HepG2 (cell line): ENCODE measurements at regions not wholly inside any gene's neighbourhood (a gene's known extent, or its start where the extent isn't known, plus 50 kb on each side); places are given as distances from the start of the nearest gene placed in this dataset.

Experiments
- ATAC-seq: fragments of 200-7000 bp; cut with Tn5 transposase; 3 replicates; pipeline ENCODE4 v1.9.1; 2020; ENCODE audit warnings: mild to moderate bottlenecking, moderate library complexity
- BruUV-seq: library from RNA; stranded (reverse); fragments of 400-500 nt; replicated peaks from 2 replicates; lab custom pipeline; 2021; lab: Mats Ljungman, UMichigan
- CTCF ChIA-PET: fragments of 300-600 bp; formaldehyde crosslinking; extraction: SDS; loops from one replicate; lab custom pipeline; 2021; ENCODE audit warnings: low total read pairs, inconsistent platforms, low intra/inter-chr PET ratio; lab: Yijun Ruan, JAX
- POLR2A ChIA-PET: fragments of 350-600 bp; sonication (Branson Sonifier 250); formaldehyde crosslinking; loops from one replicate; lab custom pipeline; 2020; ENCODE audit warnings: antibody characterized with exemption, inconsistent platforms; lab: Yijun Ruan, JAX
- DNase-seq: peaks from one replicate; pipeline ENCODE4 v3.0.0-alpha.2; 2015; ENCODE audit warnings: low spot score
- FAIRE-seq: peaks from 3 replicates; lab custom pipeline; 2011; peaks lifted over from hg19 to GRCh38; lab: Jason Lieb, UNC
- H2AFZ ChIP-seq: one replicate; pipeline ENCODE4 v1.6.1; 2011; ENCODE audit warnings: low read length, inconsistent platforms
- H3K27ac ChIP-seq: fragments of 300-600 bp; 3 replicates; pipeline ENCODE4 v1.8.0; 2011; ENCODE audit warnings: mixed run types, mild to moderate bottlenecking, mixed read lengths, low read length, inconsistent platforms; ENCODE audit not compliant: insufficient read depth; ENCODE audit errors: extremely low read length
- H3K27me3 ChIP-seq, 2 experiments: fragments of 200-600 bp in 1 of 2; 2 replicates in 1 of 2; 3 replicates in 1 of 2; pipeline versions ENCODE4 v1.6.0 to v1.8.0; 2011; ENCODE audit warnings: low read length in 2 of 2, mild to moderate bottlenecking in 2 of 2, moderate library complexity in 2 of 2, inconsistent platforms in 1 of 2; ENCODE audit not compliant: insufficient read depth in 2 of 2, control insufficient read depth in 1 of 2
- H3K36me3 ChIP-seq, 2 experiments: fragments of 200-600 bp in 1 of 2; replicated peaks in 1 of 2; 2 replicates in 1 of 2; 3 replicates in 1 of 2; pipeline versions ENCODE4 v1.5.1 to v1.8.0; 2011; ENCODE audit warnings: low read length in 2 of 2, inconsistent platforms in 1 of 2; ENCODE audit not compliant: insufficient read depth in 2 of 2, control insufficient read depth in 1 of 2
- H3K4me1 ChIP-seq: 2 replicates; pipeline ENCODE4 v1.5.1; 2012; ENCODE audit warnings: low read length, inconsistent platforms; ENCODE audit not compliant: insufficient read depth
- H3K4me2 ChIP-seq: 2 replicates; pipeline ENCODE4 v1.6.0; 2011; ENCODE audit warnings: low read depth, low read length, inconsistent platforms
- H3K4me3 ChIP-seq, 3 experiments: fragments of 200-600 bp in 1 of 3; sonication (generic), shearing (Covaris generic) in 1 of 3; replicated peaks in 1 of 3; 2 replicates each; pipeline ENCODE4 v1.5.1; 2011 to 2016; ENCODE audit warnings: low read length in 3 of 3, inconsistent platforms in 2 of 3, low read depth in 2 of 3, mild to moderate bottlenecking in 2 of 3, control low read depth in 1 of 3, mixed read lengths in 1 of 3; ENCODE audit not compliant: insufficient read depth in 1 of 3
- H3K79me2 ChIP-seq: one replicate; pipeline ENCODE4 v1.6.1; 2011; ENCODE audit warnings: low read length, inconsistent platforms; ENCODE audit not compliant: insufficient read depth
- H3K9ac ChIP-seq: 2 replicates; pipeline ENCODE4 v1.6.0; 2011; ENCODE audit warnings: mild to moderate bottlenecking, low read depth, low read length, inconsistent platforms; ENCODE audit not compliant: insufficient read depth
- H3K9me3 ChIP-seq: 2 replicates; pipeline ENCODE4 v1.5.1; 2012; ENCODE audit warnings: mild to moderate bottlenecking, low read length
- H4K20me1 ChIP-seq: 2 replicates; pipeline ENCODE4 v1.6.0; 2011; ENCODE audit warnings: inconsistent platforms, mild to moderate bottlenecking, low read length, moderate library complexity; ENCODE audit not compliant: insufficient read depth
- ATF3 ChIP-seq: sonication (generic); formaldehyde crosslinking; IDR thresholded peaks from 2 replicates; pipeline ENCODE4 v1.4.0; 2020; ENCODE audit warnings: missing genetic modification reagents
- GZF1 ChIP-seq: sonication (generic); formaldehyde crosslinking; IDR thresholded peaks from 2 replicates; pipeline ENCODE4 v1.5.1; 2020; ENCODE audit warnings: mild to moderate bottlenecking, missing genetic modification reagents
- HMGA1 ChIP-seq: sonication (generic); formaldehyde crosslinking; conservative IDR thresholded peaks from 2 replicates; pipeline ENCODE4 v1.4.0; 2020; ENCODE audit warnings: missing genetic modification reagents
- IRX3 ChIP-seq: sonication (generic); formaldehyde crosslinking; IDR thresholded peaks from 2 replicates; pipeline ENCODE4 v1.8.1; 2023; ENCODE audit warnings: mild to moderate bottlenecking, low read depth, missing genetic modification reagents, borderline replicate concordance
- KDM5A ChIP-seq: fragments of 200-600 bp; sonication (generic); IDR thresholded peaks from 2 replicates; pipeline ENCODE4 v1.7.0; 2018; ENCODE audit warnings: antibody characterized with exemption, mild to moderate bottlenecking, low read length, borderline replicate concordance
- MEF2D ChIP-seq: sonication (generic); formaldehyde crosslinking; IDR thresholded peaks from 2 replicates; pipeline ENCODE4 v1.5.1; 2020; ENCODE audit warnings: mild to moderate bottlenecking, missing genetic modification reagents
- PHB2 ChIP-seq: fragments of 450-650 bp; IDR thresholded peaks from 2 replicates; pipeline ENCODE4 v1.6.1; 2018; ENCODE audit not compliant: partially characterized antibody
- RFX3 ChIP-seq: IDR thresholded peaks from 2 replicates; pipeline ENCODE4 v1.6.1; 2016; ENCODE audit warnings: missing biosample characterization, missing genetic modification reagents
- STAG1 ChIP-seq: sonication (generic); formaldehyde crosslinking; IDR thresholded peaks from 2 replicates; pipeline ENCODE4 v1.4.0; 2020; ENCODE audit warnings: missing genetic modification reagents
- TCF7L2 ChIP-seq: IDR thresholded peaks from 2 replicates; pipeline ENCODE4 v1.6.1; 2011; ENCODE audit warnings: mild to moderate bottlenecking, low read depth, low read length, moderate library complexity
- ZNF280D ChIP-seq: sonication (generic); formaldehyde crosslinking; IDR thresholded peaks from 2 replicates; pipeline ENCODE4 v1.5.1; 2020; ENCODE audit warnings: mild to moderate bottlenecking, missing genetic modification reagents
- ZNF326 ChIP-seq: sonication (generic); formaldehyde crosslinking; IDR thresholded peaks from 2 replicates; pipeline ENCODE4 v1.4.0; 2020; ENCODE audit warnings: missing genetic modification reagents, borderline replicate concordance
- ZNF33B ChIP-seq: sonication (generic); formaldehyde crosslinking; IDR thresholded peaks from 2 replicates; pipeline ENCODE4 v1.5.1; 2020; ENCODE audit warnings: mild to moderate bottlenecking, missing genetic modification reagents
- ZNF510 ChIP-seq: sonication (generic); formaldehyde crosslinking; IDR thresholded peaks from 2 replicates; pipeline ENCODE4 v1.4.0; 2020; ENCODE audit warnings: low read depth, mild to moderate bottlenecking, missing genetic modification reagents
- ZNF567 ChIP-seq: sonication (generic); formaldehyde crosslinking; IDR thresholded peaks from 2 replicates; pipeline ENCODE4 v1.8.1; 2023; ENCODE audit warnings: mild to moderate bottlenecking, missing genetic modification reagents, borderline replicate concordance
- ZNF589 ChIP-seq: sonication (generic); formaldehyde crosslinking; conservative IDR thresholded peaks from 2 replicates; pipeline ENCODE4 v1.8.0; 2022; ENCODE audit warnings: mild to moderate bottlenecking, moderate library complexity, missing genetic modification reagents
- ZNF747 ChIP-seq: sonication (generic); formaldehyde crosslinking; IDR thresholded peaks from 2 replicates; pipeline ENCODE4 v1.8.1; 2023; ENCODE audit warnings: missing genetic modification reagents, mild to moderate bottlenecking, borderline replicate concordance
- WGBS: methylation state at CpG from one replicate; pipeline ENCODE4 v1.1.6; 2017; ENCODE audit warnings: low lambda C conversion rate; 5-methylcytosine and 5-hydroxymethylcytosine counted together
- in situ Hi-C: cut with HindIII; loops from 2 replicates; pipeline ENCODE4 v1.10.0; 2017; ENCODE audit warnings: low pct_unique_long_range_greater_than_20kb; ENCODE audit not compliant: extremely low pct_ligation_motif_present
- intact Hi-C: fragments of 100-400 bp; cut with micrococcal nuclease; formaldehyde crosslinking; loops from one replicate; pipeline ENCODE4 v1.10.0; 2022; ENCODE audit not compliant: unreplicated experiment

GRCh38 chr6:112717401-112717800, 370.3 kb downstream of the RFPL4B start:
- Histone ChIP-seq H3K27ac (no peak overlapping the region), H2AFZ (no peak overlapping the region), H3K4me1 (no peaks in the 10 kb centered on the region), H3K9me3 (no peaks in the 10 kb centered on the region), H3K4me2 (no peak overlapping the region), H4K20me1 (no peaks in the 10 kb centered on the region), H3K27me3 (no peaks in the 10 kb centered on the region), H3K4me3 (no peak overlapping the region), H3K9ac (no peak overlapping the region), H3K79me2 (no peaks in the 10 kb centered on the region), H3K36me3 (no peaks in the 10 kb centered on the region)
- POLR2A ChIA-PET = no interaction called here
- in situ Hi-C loops = no loop called here
- 23% methylated on average over 3 of the region's 3 CpGs for WGBS
- CTCF ChIA-PET = no interaction called here
- TF ChIP-seq MEF2D (no peak), ZNF589 (CRISPR knock-in tag) (no peak), RFX3 (CRISPR knock-in tag) (no peak), GZF1 (no peak), STAG1 (CRISPR knock-in tag) (no peak), ZNF326 (CRISPR knock-in tag) (no peak), ZNF33B (CRISPR knock-in tag) (no peak), ZNF747 (CRISPR knock-in tag) (no peak), HMGA1 (CRISPR knock-in tag) (no peak), PHB2 (no peak), ZNF280D (CRISPR knock-in tag) (no peak), ZNF510 (CRISPR knock-in tag) (no peak), ZNF567 (CRISPR knock-in tag) (no peak), IRX3 (no peak), KDM5A (no peak), TCF7L2 (no peak), ATF3 (CRISPR knock-in tag) (no peak)
- FAIRE-seq (no peak), ATAC-seq (no peak), DNase-seq (no peak)
- BruUV-seq = no TSS peak
- intact Hi-C loops = no loop called here
